ENCODE measurements at regions not wholly inside any gene's neighbourhood (a gene's known extent, or its start where the extent isn't known, plus 50 kb on each side); places are given as distances from the start of the nearest gene placed in this dataset.

GRCh38 chr12:67562513-67563287, 85.8 kb upstream of the DYRK2 start:
- Histone ChIP-seq H3K9me3 (ENCODE audit: control insufficient read depth, low read length) (peaks cover 25% of the 10 kb centered on the region), H3K27me3 (ENCODE audit: control insufficient read depth, insufficient read depth, low read length, poor library complexity, severe bottlenecking) (peaks cover 4% of the 10 kb centered on the region), H3K36me3 (ENCODE audit: control insufficient read depth, insufficient read depth, low read length) (no peaks in the 10 kb centered on the region), H3K27ac (ENCODE audit: low read depth, low read length) (no peak overlapping the region), H3K4me3 (ENCODE audit: low read length) (no peak overlapping the region), H3K9ac (ENCODE audit: extremely low read depth, low read length, poor library complexity, severe bottlenecking) (no peak overlapping the region), H3K4me1 (ENCODE audit: control insufficient read depth, insufficient read depth, low read length) (no peaks in the 10 kb centered on the region)
- Mint-ChIP-seq H3K4me3 (no peak overlapping the region), H3K9me3 (peaks cover 35% of the 10 kb centered on the region), H3K27ac (no peak overlapping the region), H3K36me3 (ENCODE audit: low read depth) (no peaks in the 10 kb centered on the region), H3K4me1 (peaks cover 9% of the 10 kb centered on the region), H3K27me3 (ENCODE audit: insufficient read depth) (peaks cover 2% of the 10 kb centered on the region)
- 83 to 94% methylated on average over 2 to 3 of the region's 3 CpGs for WGBS, 2 experiments (ENCODE audit: insufficient coverage in 1 of 2, insufficient read length in 1 of 2)
- no peak for TF ChIP-seq CTCF (conservative IDR thresholded peaks at IDR 0.05)
- no peak for DNase-seq

GRCh38 chr12:67568055-67568454, 80.5 kb upstream of the DYRK2 start:
- Histone ChIP-seq H3K9me3 (ENCODE audit: control insufficient read depth, low read length) (peaks cover 11% of the 10 kb centered on the region), H3K27ac (ENCODE audit: low read depth, low read length) (no peak overlapping the region), H3K27me3 (ENCODE audit: control insufficient read depth, insufficient read depth, low read length, poor library complexity, severe bottlenecking) (peaks cover 8% of the 10 kb centered on the region), H3K9ac (ENCODE audit: extremely low read depth, low read length, poor library complexity, severe bottlenecking) (no peak overlapping the region), H3K4me1 (ENCODE audit: control insufficient read depth, insufficient read depth, low read length) (no peaks in the 10 kb centered on the region), H3K36me3 (ENCODE audit: control insufficient read depth, insufficient read depth, low read length) (no peaks in the 10 kb centered on the region), H3K4me3 (ENCODE audit: low read length) (no peak overlapping the region)
- no peak for TF ChIP-seq CTCF (conservative IDR thresholded peaks at IDR 0.05)
- H3K36me3 Mint-ChIP-seq (ENCODE audit: low read depth) = no peaks in the 10 kb centered on the region
- DNase-seq = no peak
- H3K9me3 Mint-ChIP-seq = peaks cover 12% of the 10 kb centered on the region
- H3K4me3 Mint-ChIP-seq = no peak overlapping the region
- 67% methylated on average over 1 of the region's 2 CpGs; no CpG with 5 or more reads in 1 of the 2 experiments for WGBS, 2 experiments (ENCODE audit: insufficient coverage in 1 of 2, insufficient read length in 1 of 2)
- no peak overlapping the region for H3K27ac Mint-ChIP-seq
- H3K4me1 Mint-ChIP-seq = no peaks in the 10 kb centered on the region
- H3K27me3 Mint-ChIP-seq (ENCODE audit: insufficient read depth) = peaks cover 2% of the 10 kb centered on the region

GRCh38 chr12:67572492-67572891, 76.1 kb upstream of the DYRK2 start:
- TF ChIP-seq CTCF (conservative IDR thresholded peaks at IDR 0.05) = no peak
- no peak overlapping the region for H3K27ac ChIP-seq (ENCODE audit: low read depth, low read length)
- no peak overlapping the region for H3K9ac ChIP-seq (ENCODE audit: extremely low read depth, low read length, poor library complexity, severe bottlenecking)
- H3K27me3 ChIP-seq (ENCODE audit: control insufficient read depth, insufficient read depth, low read length, poor library complexity, severe bottlenecking) = peaks cover 21% of the 10 kb centered on the region
- H3K4me1 ChIP-seq (ENCODE audit: control insufficient read depth, insufficient read depth, low read length) = no peaks in the 10 kb centered on the region
- no peak overlapping the region for H3K27ac Mint-ChIP-seq
- DNase-seq = no peak
- no peaks in the 10 kb centered on the region for H3K36me3 ChIP-seq (ENCODE audit: control insufficient read depth, insufficient read depth, low read length)
- no peak overlapping the region for H3K4me3 Mint-ChIP-seq
- H3K36me3 Mint-ChIP-seq (ENCODE audit: low read depth) = no peaks in the 10 kb centered on the region
- no peak overlapping the region for H3K4me3 ChIP-seq (ENCODE audit: low read length)
- no peaks in the 10 kb centered on the region for H3K9me3 Mint-ChIP-seq
- H3K9me3 ChIP-seq (ENCODE audit: control insufficient read depth, low read length) = no peaks in the 10 kb centered on the region
- H3K27me3 Mint-ChIP-seq (ENCODE audit: insufficient read depth) = peaks cover 7% of the 10 kb centered on the region
- peaks cover 6% of the 10 kb centered on the region for H3K4me1 Mint-ChIP-seq

Measured in endodermal cell (in vitro differentiated cells).